ENCODE measurements at regions not wholly inside any gene's neighbourhood (a gene's known extent, or its start where the extent isn't known, plus 50 kb on each side); places are given as distances from the start of the nearest gene placed in this dataset.

- ATAC-seq (ENCODE audit: low read depth): no peak
- TF ChIP-seq CTCF (IDR thresholded peaks at IDR 0.05): no peak
- no peaks in the 10 kb centered on the region for H3K27me3 Mint-ChIP-seq
- ChIA-PET CTCF (no interaction called here), POLR2A (no interaction called here)
- H3K4me1 Mint-ChIP-seq: no peaks in the 10 kb centered on the region
- no peak overlapping the region for H3K27ac Mint-ChIP-seq
- DNase-seq: no peak
- H3K36me3 Mint-ChIP-seq (ENCODE audit: low read depth): no peaks in the 10 kb centered on the region
- intact Hi-C loops (cut with micrococcal nuclease): no loop called here
- H3K4me3 Mint-ChIP-seq: no peak overlapping the region
- no peaks in the 10 kb centered on the region for H3K9me3 Mint-ChIP-seq
These were observed 347.8 kb downstream of the IPMK start for GRCh38 chr10:57919864-57920263.

- TF ChIP-seq CTCF (IDR thresholded peaks at IDR 0.05): no peak
- no peak overlapping the region for H3K4me3 Mint-ChIP-seq
- no peak for ATAC-seq (ENCODE audit: low read depth)
- intact Hi-C loops (cut with micrococcal nuclease): no loop called here
- no peak overlapping the region for H3K27ac Mint-ChIP-seq
- POLR2A ChIA-PET: interaction anchor here (0.6 kb wide), 1 partner anchor 131 kb away, joined by 6 read pairs; no protein-coding TSS in a partner anchor
- no peaks in the 10 kb centered on the region for H3K36me3 Mint-ChIP-seq (ENCODE audit: low read depth)
- DNase-seq: no peak
- no peaks in the 10 kb centered on the region for H3K9me3 Mint-ChIP-seq
- H3K27me3 Mint-ChIP-seq: no peaks in the 10 kb centered on the region
- H3K4me1 Mint-ChIP-seq: no peaks in the 10 kb centered on the region
- CTCF ChIA-PET: no interaction called here
These were observed 350.7 kb downstream of the IPMK start for GRCh38 chr10:57917019-57917418.

- H3K27me3 Mint-ChIP-seq: no peaks in the 10 kb centered on the region
- no peak overlapping the region for H3K27ac Mint-ChIP-seq
- H3K4me1 Mint-ChIP-seq: no peaks in the 10 kb centered on the region
- ATAC-seq (ENCODE audit: low read depth) (no peak), DNase-seq (no peak)
- no peaks in the 10 kb centered on the region for H3K9me3 Mint-ChIP-seq
- intact Hi-C loops (cut with micrococcal nuclease): no loop called here
- no peaks in the 10 kb centered on the region for H3K36me3 Mint-ChIP-seq (ENCODE audit: low read depth)
- CTCF ChIA-PET: no interaction called here
- POLR2A ChIA-PET: no interaction called here
- H3K4me3 Mint-ChIP-seq: no peak overlapping the region
- no peak for TF ChIP-seq CTCF (IDR thresholded peaks at IDR 0.05)
These were observed 361.8 kb downstream of the IPMK start for GRCh38 chr10:57905861-57906260.

- intact Hi-C loops (cut with micrococcal nuclease): no loop called here
- no peaks in the 10 kb centered on the region for H3K36me3 Mint-ChIP-seq (ENCODE audit: low read depth)
- DNase-seq (no peak), ATAC-seq (ENCODE audit: low read depth) (no peak)
- no peaks in the 10 kb centered on the region for H3K27me3 Mint-ChIP-seq
- H3K4me1 Mint-ChIP-seq: no peaks in the 10 kb centered on the region
- POLR2A ChIA-PET: no interaction called here
- no peak overlapping the region for H3K27ac Mint-ChIP-seq
- CTCF ChIA-PET: no interaction called here
- H3K4me3 Mint-ChIP-seq: no peak overlapping the region
- H3K9me3 Mint-ChIP-seq: no peaks in the 10 kb centered on the region
- no peak for TF ChIP-seq CTCF (IDR thresholded peaks at IDR 0.05)
These were observed 362.7 kb downstream of the IPMK start for GRCh38 chr10:57905010-57905409.

- CTCF ChIA-PET: no interaction called here
- POLR2A ChIA-PET: no interaction called here
- no peaks in the 10 kb centered on the region for H3K36me3 Mint-ChIP-seq (ENCODE audit: low read depth)
- no peak overlapping the region for H3K27ac Mint-ChIP-seq
- no peak for ATAC-seq (ENCODE audit: low read depth)
- no peaks in the 10 kb centered on the region for H3K4me1 Mint-ChIP-seq
- TF ChIP-seq CTCF (IDR thresholded peaks at IDR 0.05): no peak
- no peak overlapping the region for H3K4me3 Mint-ChIP-seq
- peaks cover under 1% of the 10 kb centered on the region for H3K9me3 Mint-ChIP-seq
- no peak for DNase-seq
- no peaks in the 10 kb centered on the region for H3K27me3 Mint-ChIP-seq
- intact Hi-C loops (cut with micrococcal nuclease): no loop called here
These were observed 369.5 kb downstream of the IPMK start for GRCh38 chr10:57898231-57898630.

Data from activated B cell treated with CpG ODN at 0.5 μM for 24 hours (primary cell).